IMR-90 (cell line): ENCODE measurements at regions not wholly inside any gene's neighbourhood (a gene's known extent, or its start where the extent isn't known, plus 50 kb on each side); places are given as distances from the start of the nearest gene placed in this dataset.

Experiments
- ATAC-seq: fragments of 200-7000 bp; cut with Tn5 transposase; 2 replicates; pipeline ENCODE4 v1.9.1; 2020; ENCODE audit warnings: low read depth, mild to moderate bottlenecking, moderate library complexity
- BruUV-seq: library from RNA; stranded (reverse); fragments of 400-500 nt; replicated peaks from 2 replicates; lab custom pipeline; 2021; lab: Mats Ljungman, UMichigan
- CTCF ChIA-PET: fragments of 300-600 bp; formaldehyde crosslinking; extraction: SDS; loops from one replicate; lab custom pipeline; 2021; ENCODE audit warnings: antibody characterized with exemption; lab: Yijun Ruan, JAX
- POLR2A ChIA-PET: fragments of 300-600 bp; sonication (Branson Sonifier 250); formaldehyde crosslinking; loops from one replicate; lab custom pipeline; 2022; ENCODE audit warnings: antibody characterized with exemption; ENCODE audit not compliant: unreplicated experiment; lab: Charles Lee
- DNase-seq: peaks from one replicate; pipeline ENCODE4 v3.0.0; 2013
- H2AFZ ChIP-seq: replicated peaks from 2 replicates; pipeline ENCODE3; 2013; ENCODE audit warnings: low read length, mild to moderate bottlenecking; ENCODE audit not compliant: poor library complexity
- H2AK5ac ChIP-seq: 2 replicates; pipeline ENCODE4 v1.6.1; 2013; ENCODE audit warnings: low read depth, low read length, inconsistent platforms
- H2AK9ac ChIP-seq: replicated peaks from 2 replicates; pipeline ENCODE3; 2013; ENCODE audit warnings: mild to moderate bottlenecking, low read depth, low read length, moderate library complexity; ENCODE audit not compliant: poor library complexity
- H2BK120ac ChIP-seq: 2 replicates; pipeline ENCODE4 v1.6.1; 2013; ENCODE audit warnings: low read depth, low read length, inconsistent platforms
- H2BK15ac ChIP-seq: 3 replicates; pipeline ENCODE4 v1.6.1; 2013; ENCODE audit warnings: low read depth, low read length, inconsistent platforms
- H2BK20ac ChIP-seq: 2 replicates; pipeline ENCODE4 v1.6.1; 2013; ENCODE audit warnings: low read depth, mild to moderate bottlenecking, inconsistent platforms, low read length, moderate library complexity
- H2BK5ac ChIP-seq: 2 replicates; pipeline ENCODE4 v1.6.1; 2013; ENCODE audit warnings: mild to moderate bottlenecking, low read depth, low read length, inconsistent platforms; ENCODE audit not compliant: poor library complexity, severe bottlenecking
- H3K14ac ChIP-seq: replicated peaks from 2 replicates; pipeline ENCODE4 v1.6.1; 2013; ENCODE audit warnings: low read depth, low read length, inconsistent platforms
- H3K18ac ChIP-seq: 2 replicates; pipeline ENCODE4 v1.6.1; 2013; ENCODE audit warnings: low read depth, low read length, control low read depth
- H3K23ac ChIP-seq: 2 replicates; pipeline ENCODE4 v1.6.1; 2013; ENCODE audit warnings: low read depth, low read length, inconsistent platforms
- H3K27ac ChIP-seq: 2 replicates; pipeline ENCODE4 v1.5.1; 2013; ENCODE audit warnings: mild to moderate bottlenecking, control low read depth, low read length; ENCODE audit not compliant: insufficient read depth
- H3K27me3 ChIP-seq: 2 replicates; pipeline ENCODE4 v1.6.1; 2013; ENCODE audit warnings: low read length; ENCODE audit not compliant: control insufficient read depth, insufficient read depth
- H3K36me3 ChIP-seq: 2 replicates; pipeline ENCODE4 v1.6.1; 2013; ENCODE audit warnings: low read length, mixed read lengths; ENCODE audit not compliant: control insufficient read depth, insufficient read depth
- H3K4ac ChIP-seq: 2 replicates; pipeline ENCODE4 v1.6.1; 2013; ENCODE audit warnings: low read depth, low read length, inconsistent platforms
- H3K4me1 ChIP-seq: 2 replicates; pipeline ENCODE4 v1.6.1; 2013; ENCODE audit warnings: low read length, mixed read lengths; ENCODE audit not compliant: control insufficient read depth, insufficient read depth
- H3K4me2 ChIP-seq: 2 replicates; pipeline ENCODE4 v1.6.1; 2013; ENCODE audit warnings: low read depth, mild to moderate bottlenecking, control low read depth, low read length, moderate library complexity
- H3K4me3 ChIP-seq: 2 replicates; pipeline ENCODE4 v1.5.1; 2013; ENCODE audit warnings: low read depth, mild to moderate bottlenecking, control low read depth, low read length, moderate library complexity; ENCODE audit not compliant: insufficient read depth
- H3K56ac ChIP-seq: 2 replicates; pipeline ENCODE4 v1.6.1; 2013; ENCODE audit warnings: low read length, inconsistent platforms; ENCODE audit not compliant: insufficient read depth; ENCODE audit errors: extremely low read depth
- H3K79me1 ChIP-seq, 2 experiments: 2 replicates each; pipeline ENCODE4 v1.6.1; 2013; ENCODE audit warnings: low read length in 2 of 2, inconsistent platforms in 1 of 2, low read depth in 1 of 2
- H3K9ac ChIP-seq: 2 replicates; pipeline ENCODE4 v1.6.1; 2013; ENCODE audit warnings: low read depth, low read length, control low read depth
- H3K9me1 ChIP-seq: 2 replicates; pipeline ENCODE4 v1.6.1; 2013; ENCODE audit warnings: low read length, inconsistent platforms; ENCODE audit not compliant: insufficient read depth
- H3K9me3 ChIP-seq: 2 replicates; pipeline ENCODE4 v1.6.1; 2013; ENCODE audit warnings: low read length; ENCODE audit not compliant: control insufficient read depth, insufficient read depth
- H4K20me1 ChIP-seq: 2 replicates; pipeline ENCODE4 v1.6.1; 2013; ENCODE audit warnings: low read length, inconsistent platforms; ENCODE audit not compliant: insufficient read depth
- H4K5ac ChIP-seq: 2 replicates; pipeline ENCODE4 v1.6.1; 2013; ENCODE audit warnings: mild to moderate bottlenecking, low read depth, low read length, control low read depth
- H4K8ac ChIP-seq, 2 experiments: 2 replicates each; pipeline ENCODE4 v1.6.1; 2013; ENCODE audit warnings: low read depth in 2 of 2, low read length in 2 of 2, control low read depth in 1 of 2, inconsistent platforms in 1 of 2
- H4K91ac ChIP-seq: 2 replicates; pipeline ENCODE4 v1.6.1; 2013; ENCODE audit warnings: low read depth, low read length, inconsistent platforms; ENCODE audit not compliant: insufficient read depth
- CEBPB ChIP-seq: IDR thresholded peaks from 2 replicates; pipeline ENCODE4 v1.6.1; 2012; ENCODE audit warnings: low read depth, low read length, improper control_type of control experiment
- FOS ChIP-seq: fragments of 150-350 bp; IDR thresholded peaks from 2 replicates; pipeline ENCODE4 v1.6.1; 2016; ENCODE audit warnings: low read depth, low read length
- MAFK ChIP-seq: IDR thresholded peaks from 2 replicates; pipeline ENCODE4 v1.6.1; 2012; ENCODE audit warnings: low read depth, low read length, improper control_type of control experiment
- MAZ ChIP-seq: IDR thresholded peaks from 2 replicates; pipeline ENCODE4 v1.6.1; 2012; ENCODE audit warnings: low read depth, mild to moderate bottlenecking, low read length, improper control_type of control experiment, moderate library complexity, borderline replicate concordance
- MXI1 ChIP-seq: IDR thresholded peaks from 2 replicates; pipeline ENCODE4 v1.6.1; 2012; ENCODE audit warnings: low read depth, mild to moderate bottlenecking, low read length, moderate library complexity, borderline replicate concordance
- NFE2L2 ChIP-seq: fragments of 150-350 bp; IDR thresholded peaks from 2 replicates; pipeline ENCODE4 v1.6.1; 2016; ENCODE audit warnings: low read depth, mild to moderate bottlenecking, low read length
- POLR2A ChIP-seq: IDR thresholded peaks from 2 replicates; pipeline ENCODE4 v1.6.1; 2012; ENCODE audit warnings: mild to moderate bottlenecking, low read depth, low read length
- RAD21 ChIP-seq: IDR thresholded peaks from 2 replicates; pipeline ENCODE4 v1.6.1; 2012; ENCODE audit warnings: low read length, improper control_type of control experiment
- RCOR1 ChIP-seq: IDR thresholded peaks from 2 replicates; pipeline ENCODE4 v1.6.1; 2012; ENCODE audit warnings: mild to moderate bottlenecking, low read length, improper control_type of control experiment; ENCODE audit not compliant: insufficient replicate concordance
- RFX5 ChIP-seq: IDR thresholded peaks from 2 replicates; pipeline ENCODE4 v1.8.0; 2012; ENCODE audit warnings: low read depth, mild to moderate bottlenecking, low read length, moderate library complexity
- USF2 ChIP-seq: fragments of 150-350 bp; IDR thresholded peaks from 2 replicates; pipeline ENCODE4 v1.6.1; 2017; ENCODE audit warnings: mild to moderate bottlenecking, antibody characterized with exemption, low read length, low read depth
- WGBS, 2 experiments: methylation state at CpG; one replicate each; pipeline versions ENCODE4 v1.1.5 to v1.1.7; 2013; ENCODE audit warnings: missing lambda C conversion rate in 2 of 2; ENCODE audit not compliant: insufficient read length in 1 of 2; ENCODE audit errors: extremely low coverage in 2 of 2; 5-methylcytosine and 5-hydroxymethylcytosine counted together
- dilution Hi-C: fragments of 300-500 bp; cut with HindIII; formaldehyde crosslinking; loops from one replicate; pipeline ENCODE4 v1.14.3; 2018; ENCODE audit warnings: low sequenced_read_pairs; ENCODE audit not compliant: unreplicated experiment
- in situ Hi-C: fragments of 300-500 bp; cut with MboI; formaldehyde crosslinking; loops from 3 replicates; pipeline ENCODE4 v1.14.3; 2019; ENCODE audit warnings: low sequenced_read_pairs, inconsistent platforms, mixed read lengths
- intact Hi-C: fragments of 100-400 bp; cut with micrococcal nuclease; formaldehyde crosslinking; loops from 2 replicates; pipeline ENCODE4 v1.10.0; 2022
- TF ChIP-seq, protein P1 (sequence below): fragments of 150-350 bp; IDR thresholded peaks from 2 replicates; pipeline ENCODE4 v1.6.1; 2016; ENCODE audit warnings: low read depth, mild to moderate bottlenecking, low read length, moderate library complexity, borderline replicate concordance

DNA sequence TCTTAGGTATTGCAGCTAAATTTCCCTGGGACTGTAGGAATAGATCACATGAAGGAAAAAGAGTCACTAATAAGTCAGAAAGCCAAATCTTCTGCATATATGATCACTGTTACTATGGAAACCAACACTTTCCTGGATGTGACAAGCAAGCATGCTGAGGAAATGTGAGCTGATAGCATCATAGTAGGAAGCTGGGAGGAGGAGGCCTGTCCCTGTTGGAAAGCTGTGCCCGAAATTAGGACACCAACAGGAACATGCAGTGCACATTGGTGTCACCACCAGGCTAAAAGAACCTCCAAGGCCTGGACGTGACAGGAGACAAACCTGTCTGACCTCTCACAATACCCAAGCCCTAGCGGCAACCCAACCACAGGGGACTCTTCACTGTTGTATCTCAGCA, 181.9 kb upstream of the PCSK2 start:
- H3K14ac ChIP-seq: no peak overlapping the region
- no peaks in the 10 kb centered on the region for H3K9me1 ChIP-seq
- H3K79me1 ChIP-seq: no peaks in the 10 kb centered on the region
- DNase-seq: no peak
- no peaks in the 10 kb centered on the region for H3K36me3 ChIP-seq
- no TSS peak for BruUV-seq
- no peaks in the 10 kb centered on the region for H3K9me3 ChIP-seq
- no peaks in the 10 kb centered on the region for H4K20me1 ChIP-seq
- no peak overlapping the region for H2BK5ac ChIP-seq
- no peak overlapping the region for H2BK20ac ChIP-seq
- H3K27ac ChIP-seq: no peak overlapping the region
- H3K56ac ChIP-seq: no peak overlapping the region
- in situ Hi-C loops (no loop called here), dilution Hi-C loops (no loop called here), intact Hi-C loops (no loop called here)
- no peak overlapping the region for H2AK5ac ChIP-seq
- H3K4me3 ChIP-seq: no peak overlapping the region
- H2BK120ac ChIP-seq: no peak overlapping the region
- H2BK15ac ChIP-seq: no peak overlapping the region
- no peak overlapping the region for H4K5ac ChIP-seq
- H3K23ac ChIP-seq: no peak overlapping the region
- no peak overlapping the region for H2AFZ ChIP-seq
- H3K4me2 ChIP-seq: no peak overlapping the region
- H3K18ac ChIP-seq: no peak overlapping the region
- H3K4me1 ChIP-seq: no peaks in the 10 kb centered on the region; the same call in 1 of the 2 replicates
- TF ChIP-seq RFX5: no peak
- no peak for TF ChIP-seq USF2
- no peak for TF ChIP-seq MAFK
- no peak for TF ChIP-seq MAZ
- no peak for TF ChIP-seq CEBPB
- TF ChIP-seq, protein P1, sequence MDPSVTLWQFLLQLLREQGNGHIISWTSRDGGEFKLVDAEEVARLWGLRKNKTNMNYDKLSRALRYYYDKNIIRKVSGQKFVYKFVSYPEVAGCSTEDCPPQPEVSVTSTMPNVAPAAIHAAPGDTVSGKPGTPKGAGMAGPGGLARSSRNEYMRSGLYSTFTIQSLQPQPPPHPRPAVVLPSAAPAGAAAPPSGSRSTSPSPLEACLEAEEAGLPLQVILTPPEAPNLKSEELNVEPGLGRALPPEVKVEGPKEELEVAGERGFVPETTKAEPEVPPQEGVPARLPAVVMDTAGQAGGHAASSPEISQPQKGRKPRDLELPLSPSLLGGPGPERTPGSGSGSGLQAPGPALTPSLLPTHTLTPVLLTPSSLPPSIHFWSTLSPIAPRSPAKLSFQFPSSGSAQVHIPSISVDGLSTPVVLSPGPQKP: no peak
- no peak for TF ChIP-seq RCOR1
- no peak for TF ChIP-seq RAD21
- TF ChIP-seq FOS: no peak
- TF ChIP-seq POLR2A: no peak
- TF ChIP-seq NFE2L2: no peak
- no peak for TF ChIP-seq MXI1
- CTCF ChIA-PET: no interaction called here
- POLR2A ChIA-PET: no interaction called here
- peaks cover 9% of the 10 kb centered on the region; the same call in 1 of the 2 replicates for H3K27me3 ChIP-seq
- no peak overlapping the region for H4K91ac ChIP-seq
- no peak overlapping the region for H3K4ac ChIP-seq
- H3K9ac ChIP-seq: no peak overlapping the region
- no CpG with 5 or more reads among the region's 3 CpGs for WGBS, 2 experiments
- no peak overlapping the region for H2AK9ac ChIP-seq
- ATAC-seq: no peak
- H4K8ac ChIP-seq: no peak overlapping the region
